Upper lobe of left lung (tissue), 6 donors: ENCODE measurements at regions not wholly inside any gene's neighbourhood (a gene's known extent, or its start where the extent isn't known, plus 50 kb on each side); places are given as distances from the start of the nearest gene placed in this dataset.

Source experiments
- ATAC-seq, 2 donors: fragments of 200-7000 bp; cut with Tn5 transposase; one replicate each; pipeline ENCODE4 v1.9.1; 2022; ENCODE audit warnings: mild to moderate bottlenecking in 2 of 2, moderate library complexity in 2 of 2; ENCODE audit not compliant: low FRiP score in 2 of 2
- DNase-seq, 2 donors: peaks; one replicate each; pipeline ENCODE4 v3.0.0-alpha.2; 2019 to 2020
- H3K27ac ChIP-seq, 4 donors: fragments of 200-600 bp; sonication (generic); one replicate each; pipeline ENCODE4 v1.5.1; 2016 to 2019
- H3K27me3 ChIP-seq, 4 donors: fragments of 200-600 bp; sonication (generic); one replicate each; pipeline ENCODE4 v1.5.1; 2017 to 2019
- H3K36me3 ChIP-seq, 4 donors: fragments of 200-600 bp; sonication (generic); one replicate each; pipeline ENCODE4 v1.5.1; 2016 to 2019
- H3K4me1 ChIP-seq, 4 donors: fragments of 200-600 bp; sonication (generic); one replicate each; pipeline ENCODE4 v1.5.1; 2018 to 2019
- H3K4me3 ChIP-seq, 4 donors: fragments of 200-600 bp; sonication (generic); one replicate each; pipeline ENCODE4 v1.5.1; 2017 to 2019; ENCODE audit warnings: mild to moderate bottlenecking in 2 of 4, moderate library complexity in 1 of 4
- H3K9me3 ChIP-seq, 4 donors: fragments of 200-600 bp; sonication (generic); one replicate each; pipeline ENCODE4 v1.5.1; 2018 to 2019
- EP300 ChIP-seq, 4 donors: sonication (generic); formaldehyde crosslinking; IDR thresholded peaks; one replicate each; pipeline ENCODE4 v1.5.1; 2017; ENCODE audit warnings: antibody characterized with exemption in 4 of 4, control low read depth in 2 of 4
- POLR2A ChIP-seq, 4 donors: fragments of 450-650 bp; IDR thresholded peaks; one replicate each; pipeline ENCODE4 v1.5.1; 2016 to 2017; ENCODE audit warnings: antibody characterized with exemption in 4 of 4, mild to moderate bottlenecking in 2 of 4
- POLR2AphosphoS5 ChIP-seq, 2 donors: sonication (generic); formaldehyde crosslinking; IDR thresholded peaks; one replicate each; pipeline ENCODE4 v1.5.1; 2017; ENCODE audit warnings: antibody characterized with exemption in 2 of 2
- WGBS, 2 donors: methylation state at CpG; one replicate each; pipeline ENCODE4 v1.1.5; 2017 to 2018; 5-methylcytosine and 5-hydroxymethylcytosine counted together
- TF ChIP-seq, protein P1 (sequence below), 6 experiments: fragments of 450-650 bp in 4 of 6; fragments of 200-600 bp in 2 of 6; sonication (generic) in 2 of 6; IDR thresholded peaks; one replicate each; pipeline ENCODE4 v1.5.1; 2016 to 2019; ENCODE audit warnings: antibody characterized with exemption in 6 of 6
- donor health status: DM: no; HTN: no; CAD: no; lungs with moderate emphysema.
- donor health status: DM: no; HTN: yes; CAD: no; lungs with severe emphysema.

- 93 to 100% methylated on average over 1 of the region's 1 CpG for WGBS, 2 donors
- TF ChIP-seq, protein P1, sequence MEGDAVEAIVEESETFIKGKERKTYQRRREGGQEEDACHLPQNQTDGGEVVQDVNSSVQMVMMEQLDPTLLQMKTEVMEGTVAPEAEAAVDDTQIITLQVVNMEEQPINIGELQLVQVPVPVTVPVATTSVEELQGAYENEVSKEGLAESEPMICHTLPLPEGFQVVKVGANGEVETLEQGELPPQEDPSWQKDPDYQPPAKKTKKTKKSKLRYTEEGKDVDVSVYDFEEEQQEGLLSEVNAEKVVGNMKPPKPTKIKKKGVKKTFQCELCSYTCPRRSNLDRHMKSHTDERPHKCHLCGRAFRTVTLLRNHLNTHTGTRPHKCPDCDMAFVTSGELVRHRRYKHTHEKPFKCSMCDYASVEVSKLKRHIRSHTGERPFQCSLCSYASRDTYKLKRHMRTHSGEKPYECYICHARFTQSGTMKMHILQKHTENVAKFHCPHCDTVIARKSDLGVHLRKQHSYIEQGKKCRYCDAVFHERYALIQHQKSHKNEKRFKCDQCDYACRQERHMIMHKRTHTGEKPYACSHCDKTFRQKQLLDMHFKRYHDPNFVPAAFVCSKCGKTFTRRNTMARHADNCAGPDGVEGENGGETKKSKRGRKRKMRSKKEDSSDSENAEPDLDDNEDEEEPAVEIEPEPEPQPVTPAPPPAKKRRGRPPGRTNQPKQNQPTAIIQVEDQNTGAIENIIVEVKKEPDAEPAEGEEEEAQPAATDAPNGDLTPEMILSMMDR (IDR thresholded peaks at IDR 0.05): no peak
Measured at GRCh38 chr16:86390335-86390734, 120.0 kb upstream of the FOXF1 start.

GRCh38 chr16:86391486-86391885, 118.8 kb upstream of the FOXF1 start:
- no peak for ATAC-seq
- DNase-seq: no peak
- 80 to 90% methylated on average over 6 of the region's 6 CpGs for WGBS, 2 donors
- H3K27me3 ChIP-seq: no peaks in the 10 kb centered on the region
- H3K4me1 ChIP-seq: peaks cover 0 to 11% (median 5%) of the 10 kb centered on the region in 4 donors
- no peaks in the 10 kb centered on the region for H3K36me3 ChIP-seq
- H3K9me3 ChIP-seq: no peaks in the 10 kb centered on the region
- no peak overlapping the region for H3K27ac ChIP-seq
- TF ChIP-seq POLR2AphosphoS5 (IDR thresholded peaks at IDR 0.05) (no peak), EP300 (IDR thresholded peaks at IDR 0.05) (no peak), POLR2A (IDR thresholded peaks at IDR 0.05) (no peak)
- TF ChIP-seq, protein P1 (IDR thresholded peaks at IDR 0.05): no peak
- H3K4me3 ChIP-seq: no peak overlapping the region

More at GRCh38 chr16:86390335-86390734, 120.0 kb upstream of the FOXF1 start:
- Histone ChIP-seq H3K27me3 (no peaks in the 10 kb centered on the region), H3K27ac (no peak overlapping the region), H3K9me3 (no peaks in the 10 kb centered on the region), H3K36me3 (no peaks in the 10 kb centered on the region), H3K4me1 (peaks cover 0 to 11% (median 5%) of the 10 kb centered on the region in 4 donors), H3K4me3 (no peak overlapping the region)
- DNase-seq (no peak), ATAC-seq (no peak)

DNA sequence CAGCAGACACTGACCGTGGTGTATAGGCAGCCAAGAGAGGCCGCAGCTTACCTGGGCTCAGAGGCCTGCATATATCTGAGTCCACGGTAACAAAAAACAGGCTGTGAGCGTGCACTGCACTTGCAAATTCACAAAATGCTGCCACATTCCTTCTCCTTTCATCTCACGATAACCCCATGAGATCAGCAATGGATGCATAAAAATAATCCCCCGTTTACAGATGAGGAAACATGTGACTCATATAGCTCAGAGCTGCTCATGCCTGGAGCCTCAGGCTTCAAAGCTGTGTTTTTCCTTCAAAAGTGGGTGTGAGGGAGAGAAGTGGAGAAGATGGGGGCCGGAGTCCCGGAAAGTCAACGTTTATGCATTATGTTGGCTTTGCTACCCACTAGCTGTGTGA, 118.3 kb upstream of the FOXF1 start:
- TF ChIP-seq POLR2A (IDR thresholded peaks at IDR 0.05): no peak
- TF ChIP-seq, protein P1 (IDR thresholded peaks at IDR 0.05): no peak
- TF ChIP-seq EP300 (IDR thresholded peaks at IDR 0.05): no peak
- TF ChIP-seq POLR2AphosphoS5 (IDR thresholded peaks at IDR 0.05): no peak
- ATAC-seq (no peak), DNase-seq (no peak)
- WGBS, 2 donors: 72 to 82% methylated on average over 9 of the region's 9 CpGs
- Histone ChIP-seq H3K4me1 (peaks cover 0 to 11% (median 5%) of the 10 kb centered on the region in 4 donors), H3K36me3 (no peaks in the 10 kb centered on the region), H3K27me3 (no peaks in the 10 kb centered on the region), H3K9me3 (no peaks in the 10 kb centered on the region), H3K4me3 (no peak overlapping the region), H3K27ac (no peak overlapping the region)

DNA sequence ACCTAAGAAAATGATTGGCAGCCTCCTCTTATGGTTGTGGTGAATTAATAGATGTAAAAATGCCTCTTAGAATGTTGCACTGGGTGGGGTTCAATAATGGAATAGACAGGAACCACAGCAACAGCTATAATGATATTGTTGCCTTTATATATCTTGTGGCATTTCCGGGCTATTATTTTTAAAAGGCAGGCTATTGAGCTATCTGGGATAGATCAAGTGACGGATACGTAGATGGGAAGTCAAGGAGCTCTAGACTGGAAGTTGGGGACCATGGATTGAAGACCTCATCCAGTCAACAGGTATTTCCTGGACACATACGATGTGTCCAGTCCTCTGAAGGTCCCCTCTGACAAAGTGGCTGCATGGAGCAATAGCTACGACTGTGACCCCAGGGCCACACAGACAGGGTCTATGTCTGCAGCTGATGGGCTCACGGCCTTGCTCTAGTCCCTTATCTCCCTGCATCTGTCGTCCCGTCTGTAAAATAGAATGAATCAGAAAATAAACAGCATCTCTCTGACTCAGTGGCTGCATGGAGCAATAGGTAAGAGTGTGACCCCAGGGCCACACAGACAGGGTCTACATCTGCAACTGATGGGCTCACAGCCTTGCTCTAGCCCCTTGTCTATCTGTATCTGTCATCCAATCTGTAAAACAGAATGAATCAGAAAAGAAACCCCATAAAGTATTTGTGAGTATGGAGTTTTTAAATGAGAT, 117.7 kb upstream of the FOXF1 start:
- DNase-seq: no peak
- H3K4me3 ChIP-seq: no peak overlapping the region
- no peaks in the 10 kb centered on the region for H3K36me3 ChIP-seq
- WGBS, 2 donors: 66 to 73% methylated on average over 8 of the region's 8 CpGs
- H3K4me1 ChIP-seq: peaks cover 0 to 11% (median 5%) of the 10 kb centered on the region in 4 donors
- H3K9me3 ChIP-seq: no peaks in the 10 kb centered on the region
- no peak overlapping the region for H3K27ac ChIP-seq
- TF ChIP-seq POLR2AphosphoS5 (IDR thresholded peaks at IDR 0.05) (no peak), POLR2A (IDR thresholded peaks at IDR 0.05) (no peak), EP300 (IDR thresholded peaks at IDR 0.05) (no peak)
- TF ChIP-seq, protein P1 (IDR thresholded peaks at IDR 0.05): no peak
- no peaks in the 10 kb centered on the region for H3K27me3 ChIP-seq
- ATAC-seq: no peak
